ENCODE measurements at regions not wholly inside any gene's neighbourhood (a gene's known extent, or its start where the extent isn't known, plus 50 kb on each side); places are given as distances from the start of the nearest gene placed in this dataset.

DNA sequence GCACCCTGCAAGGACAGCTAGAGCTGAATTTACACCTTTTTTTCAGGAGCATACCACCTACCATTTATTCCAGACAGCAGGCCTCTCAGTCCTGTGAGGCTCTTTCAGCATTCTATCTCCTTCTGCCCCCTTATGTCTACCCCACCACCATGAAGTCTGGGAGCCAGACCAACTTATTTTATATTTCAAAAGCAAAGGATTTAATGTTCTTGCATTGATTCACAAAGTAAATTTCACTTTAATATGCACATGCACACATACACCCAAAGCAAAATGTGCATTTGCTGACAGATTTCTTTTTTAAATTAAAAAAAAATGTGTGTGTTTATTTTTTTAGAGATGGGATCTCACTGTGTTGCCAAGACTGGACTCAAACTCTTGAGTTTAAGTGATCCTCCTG, 264.2 kb upstream of the LRRC3B start:
- Mint-ChIP-seq H3K36me3 (ENCODE audit: insufficient read depth) (no peaks in the 10 kb centered on the region), H3K9me3 (peaks cover 5% of the 10 kb centered on the region), H3K27me3 (ENCODE audit: low read depth) (no peaks in the 10 kb centered on the region), H3K4me1 (ENCODE audit: low read depth) (no peaks in the 10 kb centered on the region), H3K4me3 (no peak overlapping the region)
- no peak for DNase-seq
- ATAC-seq: no peak

GRCh38 chr3:26365706-26366105, 256.9 kb upstream of the LRRC3B start:
- Mint-ChIP-seq H3K4me3 (no peak overlapping the region), H3K9me3 (peaks cover 12% of the 10 kb centered on the region), H3K27me3 (ENCODE audit: low read depth) (no peaks in the 10 kb centered on the region), H3K4me1 (ENCODE audit: low read depth) (no peaks in the 10 kb centered on the region), H3K36me3 (ENCODE audit: insufficient read depth) (no peaks in the 10 kb centered on the region)
- ATAC-seq (no peak), DNase-seq (no peak)

DNA sequence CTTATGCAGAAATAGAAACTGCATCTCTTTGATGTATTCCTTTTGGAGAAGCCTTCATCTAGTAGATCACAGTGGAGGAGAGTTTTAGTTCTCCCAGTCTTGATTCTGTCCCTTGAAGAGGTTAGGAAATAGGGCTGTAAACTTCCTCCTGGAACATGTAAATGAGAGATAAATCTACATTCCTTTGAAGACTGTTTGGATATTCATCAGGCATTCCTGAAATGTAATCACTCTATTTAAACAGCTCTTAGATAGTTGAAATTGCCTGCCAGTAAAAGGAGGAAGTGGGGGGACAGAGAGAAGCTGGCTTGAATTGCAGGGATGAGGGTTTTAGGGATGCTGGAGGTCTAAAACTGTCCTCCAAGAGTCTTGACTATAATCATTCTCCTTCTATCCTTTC, 254.3 kb upstream of the LRRC3B start:
- Mint-ChIP-seq H3K4me3 (no peak overlapping the region), H3K36me3 (ENCODE audit: insufficient read depth) (no peaks in the 10 kb centered on the region), H3K9me3 (peaks cover 12% of the 10 kb centered on the region), H3K27me3 (ENCODE audit: low read depth) (no peaks in the 10 kb centered on the region), H3K4me1 (ENCODE audit: low read depth) (no peaks in the 10 kb centered on the region)
- DNase-seq (no peak), ATAC-seq (no peak)

GRCh38 chr3:26369133-26369532, 253.4 kb upstream of the LRRC3B start:
- Mint-ChIP-seq H3K27me3 (ENCODE audit: low read depth) (no peaks in the 10 kb centered on the region), H3K4me3 (no peak overlapping the region), H3K4me1 (ENCODE audit: low read depth) (no peaks in the 10 kb centered on the region), H3K36me3 (ENCODE audit: insufficient read depth) (no peaks in the 10 kb centered on the region), H3K9me3 (peaks cover 9% of the 10 kb centered on the region)
- DNase-seq (no peak), ATAC-seq (no peak)

DNA sequence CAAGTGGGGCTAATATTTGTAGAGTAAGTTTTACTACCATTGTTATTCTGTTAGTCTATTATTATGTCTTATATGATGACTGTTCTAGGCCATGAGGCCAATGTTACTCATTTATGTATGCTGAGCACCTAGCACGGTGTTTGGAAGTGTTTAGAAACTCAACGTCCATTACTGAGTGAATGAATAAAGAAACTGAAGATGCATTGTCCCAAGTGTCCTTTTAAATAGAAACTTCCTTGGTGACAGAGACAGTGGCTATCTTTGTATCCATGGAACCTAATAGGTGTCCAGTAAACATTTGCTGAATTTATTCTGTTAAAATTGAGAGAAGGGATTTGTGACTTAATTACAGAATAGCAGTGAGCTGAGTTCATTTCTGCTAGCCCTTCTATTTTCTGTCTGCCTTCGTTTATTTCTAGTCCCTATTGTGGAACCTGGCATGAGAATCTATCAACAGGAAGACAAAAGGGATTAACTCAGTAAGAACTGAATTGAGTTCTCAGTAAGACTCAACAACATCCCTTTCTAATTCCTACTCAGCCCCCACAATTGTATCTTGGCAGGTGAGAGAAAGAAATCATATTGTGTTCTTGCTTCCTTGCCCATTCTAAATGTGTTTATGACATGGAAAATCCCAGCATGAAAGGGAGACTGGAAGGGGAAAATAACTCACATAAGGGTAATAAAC, 246.6 kb upstream of the LRRC3B start:
- Mint-ChIP-seq H3K36me3 (ENCODE audit: insufficient read depth) (no peaks in the 10 kb centered on the region), H3K4me1 (ENCODE audit: low read depth) (no peaks in the 10 kb centered on the region), H3K27me3 (ENCODE audit: low read depth) (no peaks in the 10 kb centered on the region), H3K4me3 (no peak overlapping the region), H3K9me3 (peaks cover 5% of the 10 kb centered on the region)
- ATAC-seq (no peak), DNase-seq (no peak)

- no peaks in the 10 kb centered on the region for H3K36me3 Mint-ChIP-seq (ENCODE audit: insufficient read depth)
- no peak for DNase-seq
- ATAC-seq: no peak
- H3K9me3 Mint-ChIP-seq: no peaks in the 10 kb centered on the region
- H3K4me3 Mint-ChIP-seq: no peak overlapping the region
- H3K4me1 Mint-ChIP-seq (ENCODE audit: low read depth): no peaks in the 10 kb centered on the region
- no peaks in the 10 kb centered on the region for H3K27me3 Mint-ChIP-seq (ENCODE audit: low read depth)
These were observed 241.2 kb upstream of the LRRC3B start for GRCh38 chr3:26381411-26381810.

DNA sequence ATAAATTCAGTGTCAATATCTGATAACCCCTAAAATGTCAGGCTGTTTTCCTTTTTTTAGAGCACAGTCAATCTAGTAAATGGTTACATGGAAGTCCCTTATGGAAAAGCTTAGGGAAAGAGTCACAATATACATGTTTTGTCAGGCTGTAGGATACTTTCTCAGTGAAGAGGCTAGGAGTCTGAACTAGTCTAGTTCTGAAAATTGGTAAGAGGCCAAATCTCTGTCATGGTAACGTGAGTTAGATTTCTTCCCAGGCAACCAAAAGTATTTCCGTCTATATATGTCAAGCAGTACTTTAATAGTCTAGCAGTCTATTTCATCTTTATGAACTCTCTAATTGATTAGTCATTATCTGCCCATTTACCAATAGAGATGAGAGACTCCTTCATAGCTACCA, 215.9 kb upstream of the LRRC3B start:
- ATAC-seq (no peak), DNase-seq (no peak)
- Mint-ChIP-seq H3K27me3 (ENCODE audit: low read depth) (no peaks in the 10 kb centered on the region), H3K4me3 (no peak overlapping the region), H3K9me3 (peaks cover 4% of the 10 kb centered on the region), H3K4me1 (ENCODE audit: low read depth) (no peaks in the 10 kb centered on the region), H3K36me3 (ENCODE audit: insufficient read depth) (no peaks in the 10 kb centered on the region)

DNA sequence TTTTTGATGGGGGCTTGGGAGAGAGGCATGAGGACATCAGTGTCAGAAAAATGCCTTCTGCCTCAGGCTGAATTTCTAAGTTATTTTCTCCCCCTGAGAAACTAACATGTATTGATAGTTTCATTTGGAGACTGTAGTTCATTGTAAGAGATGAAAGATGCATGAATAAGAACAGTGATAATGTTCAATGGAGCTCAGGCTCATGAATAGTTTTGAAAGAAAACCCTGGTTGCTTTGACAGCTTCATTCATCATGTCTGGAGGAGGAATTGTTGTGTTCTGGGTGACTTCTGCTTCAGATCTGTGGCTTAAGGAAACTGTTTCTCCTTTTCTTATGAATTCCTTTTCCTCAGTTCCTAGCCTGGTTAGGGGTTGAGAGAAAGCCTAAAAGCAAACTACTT, 204.0 kb upstream of the LRRC3B start:
- Mint-ChIP-seq H3K9me3 (peaks cover 15% of the 10 kb centered on the region), H3K27me3 (ENCODE audit: low read depth) (no peaks in the 10 kb centered on the region), H3K36me3 (ENCODE audit: insufficient read depth) (no peaks in the 10 kb centered on the region), H3K4me3 (no peak overlapping the region), H3K4me1 (ENCODE audit: low read depth) (no peaks in the 10 kb centered on the region)
- ATAC-seq: no peak
- DNase-seq: no peak

- ATAC-seq (no peak), DNase-seq (no peak)
- Mint-ChIP-seq H3K4me1 (ENCODE audit: low read depth) (no peaks in the 10 kb centered on the region), H3K36me3 (ENCODE audit: insufficient read depth) (no peaks in the 10 kb centered on the region), H3K4me3 (no peak overlapping the region), H3K27me3 (ENCODE audit: low read depth) (no peaks in the 10 kb centered on the region), H3K9me3 (no peaks in the 10 kb centered on the region)
These were observed 200.2 kb upstream of the LRRC3B start for GRCh38 chr3:26422415-26422814.

GRCh38 chr3:26425076-26425475, 197.5 kb upstream of the LRRC3B start:
- Mint-ChIP-seq H3K27me3 (ENCODE audit: low read depth) (no peaks in the 10 kb centered on the region), H3K36me3 (ENCODE audit: insufficient read depth) (no peaks in the 10 kb centered on the region), H3K4me3 (no peak overlapping the region), H3K9me3 (no peaks in the 10 kb centered on the region), H3K4me1 (ENCODE audit: low read depth) (no peaks in the 10 kb centered on the region)
- ATAC-seq: no peak
- DNase-seq: no peak

DNA sequence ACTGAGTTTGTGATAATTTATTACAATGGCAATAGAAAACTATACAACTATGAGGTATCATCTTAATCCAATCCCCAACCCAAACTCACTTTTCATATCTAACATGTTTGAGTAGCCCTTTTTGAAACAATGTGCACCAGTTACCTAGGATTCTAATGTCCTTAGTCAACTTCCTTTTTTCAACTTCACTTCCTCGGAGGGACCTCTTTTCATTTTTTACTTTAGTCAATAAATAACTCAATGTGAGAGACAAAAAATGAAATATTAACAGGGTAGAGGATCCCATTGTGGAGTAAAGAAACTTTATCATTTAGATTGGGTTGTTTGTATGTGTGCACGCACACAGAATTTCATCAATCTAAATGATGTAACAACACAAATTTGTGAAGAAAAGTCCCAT, 193.6 kb upstream of the LRRC3B start:
- H3K9me3 Mint-ChIP-seq: no peaks in the 10 kb centered on the region
- DNase-seq: no peak
- no peak for ATAC-seq
- H3K36me3 Mint-ChIP-seq (ENCODE audit: insufficient read depth): no peaks in the 10 kb centered on the region
- H3K4me3 Mint-ChIP-seq: no peak overlapping the region
- no peaks in the 10 kb centered on the region for H3K4me1 Mint-ChIP-seq (ENCODE audit: low read depth)
- no peaks in the 10 kb centered on the region for H3K27me3 Mint-ChIP-seq (ENCODE audit: low read depth)

DNA sequence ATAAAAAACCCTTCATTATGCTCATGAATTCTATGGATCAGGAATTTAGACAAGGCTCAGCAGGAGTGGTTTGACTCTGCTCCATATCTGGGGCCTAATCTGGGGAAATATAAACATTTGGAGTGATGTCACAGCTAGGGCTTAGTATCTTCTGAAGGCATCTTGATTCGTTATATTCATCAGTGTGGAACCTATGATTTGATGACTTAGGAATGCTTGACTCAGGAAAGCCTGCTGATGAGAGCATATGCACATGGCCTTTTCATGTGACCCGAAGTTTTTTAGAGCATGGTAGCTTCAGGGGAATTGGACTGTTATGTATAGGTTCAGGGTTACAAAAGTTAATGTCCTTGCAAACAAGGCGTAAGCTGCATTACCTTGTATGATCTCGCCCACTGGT, 184.9 kb upstream of the LRRC3B start:
- DNase-seq (no peak), ATAC-seq (no peak)
- H3K9me3 Mint-ChIP-seq: no peaks in the 10 kb centered on the region
- no peak overlapping the region for H3K4me3 Mint-ChIP-seq
- no peaks in the 10 kb centered on the region for H3K4me1 Mint-ChIP-seq (ENCODE audit: low read depth)
- H3K36me3 Mint-ChIP-seq (ENCODE audit: insufficient read depth): no peaks in the 10 kb centered on the region
- no peaks in the 10 kb centered on the region for H3K27me3 Mint-ChIP-seq (ENCODE audit: low read depth)

DNA sequence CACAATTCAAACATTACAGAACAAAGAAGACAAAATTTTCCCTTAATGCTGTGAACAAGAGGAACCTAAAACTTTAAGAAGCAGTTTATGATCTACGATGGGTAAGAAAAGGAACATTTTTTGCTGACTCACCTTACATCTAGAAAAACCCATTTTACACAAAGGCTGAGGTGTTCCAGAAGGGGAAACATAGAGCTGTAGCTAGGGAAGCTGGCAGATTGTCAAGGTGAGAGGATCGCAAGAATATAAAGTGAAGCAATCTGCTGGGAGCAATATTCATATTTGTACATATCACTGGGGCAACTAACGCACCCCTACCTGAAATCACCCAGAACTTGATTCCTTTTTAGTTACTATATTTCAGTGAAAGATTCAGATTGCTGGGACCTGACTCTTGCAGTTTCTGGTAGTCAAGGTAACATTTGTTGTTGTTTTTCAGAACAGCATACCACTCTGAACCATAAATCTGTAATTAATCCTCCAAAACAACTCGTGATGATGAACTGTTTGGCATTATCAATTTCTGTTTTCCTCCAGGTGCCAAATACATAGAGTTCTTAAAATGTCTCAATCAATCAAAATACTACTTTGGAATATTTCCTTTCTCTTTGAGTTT, 184.1 kb upstream of the LRRC3B start:
- H3K27me3 Mint-ChIP-seq (ENCODE audit: low read depth): no peaks in the 10 kb centered on the region
- H3K4me1 Mint-ChIP-seq (ENCODE audit: low read depth): no peaks in the 10 kb centered on the region
- H3K9me3 Mint-ChIP-seq: no peaks in the 10 kb centered on the region
- ATAC-seq: no peak
- H3K36me3 Mint-ChIP-seq (ENCODE audit: insufficient read depth): no peaks in the 10 kb centered on the region
- DNase-seq: no peak
- H3K4me3 Mint-ChIP-seq: no peak overlapping the region

- ATAC-seq: no peak
- no peak for DNase-seq
- Mint-ChIP-seq H3K4me3 (no peak overlapping the region), H3K4me1 (ENCODE audit: low read depth) (no peaks in the 10 kb centered on the region), H3K36me3 (ENCODE audit: insufficient read depth) (no peaks in the 10 kb centered on the region), H3K27me3 (ENCODE audit: low read depth) (no peaks in the 10 kb centered on the region), H3K9me3 (no peaks in the 10 kb centered on the region)
These were observed 183.3 kb upstream of the LRRC3B start for GRCh38 chr3:26438981-26439884.

DNA sequence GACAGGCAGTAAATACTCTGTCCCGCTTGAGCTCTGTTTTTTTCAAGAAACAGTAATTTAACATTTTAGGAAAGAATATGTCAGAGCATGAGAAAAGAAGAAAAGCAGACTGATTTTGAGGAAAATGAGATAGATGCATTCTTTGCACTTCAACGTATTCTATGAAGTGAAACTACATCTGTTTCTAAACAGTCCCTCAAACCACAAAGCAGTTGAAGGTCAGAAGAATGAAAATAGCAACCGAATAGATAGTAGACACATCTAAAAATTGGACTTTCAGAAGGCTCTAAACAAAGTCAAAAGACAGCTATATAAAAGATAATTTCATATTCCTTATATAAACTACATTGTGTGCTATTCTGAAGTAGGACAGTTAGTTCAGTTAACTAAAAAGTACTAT, 172.6 kb upstream of the LRRC3B start:
- no peaks in the 10 kb centered on the region for H3K36me3 Mint-ChIP-seq (ENCODE audit: insufficient read depth)
- H3K4me3 Mint-ChIP-seq: no peak overlapping the region
- no peaks in the 10 kb centered on the region for H3K4me1 Mint-ChIP-seq (ENCODE audit: low read depth)
- peaks cover 8% of the 10 kb centered on the region for H3K9me3 Mint-ChIP-seq
- ATAC-seq (no peak), DNase-seq (no peak)
- no peaks in the 10 kb centered on the region for H3K27me3 Mint-ChIP-seq (ENCODE audit: low read depth)

All from activated T-cell treated with anti-CD3 and anti-CD28 coated beads, Interleukin-2, amount 50 U/mL, for 4 hours (primary cell).